ENCODE measurements at regions not wholly inside any gene's neighbourhood (a gene's known extent, or its start where the extent isn't known, plus 50 kb on each side); places are given as distances from the start of the nearest gene placed in this dataset.

GRCh38 chrX:4382273-4382672 lies 668.8 kb upstream of the PRKX start:
- TF ChIP-seq CTCF (IDR thresholded peaks at IDR 0.05; ENCODE audit: insufficient read depth, low read length, poor library complexity, severe bottlenecking) = no peak
- Histone ChIP-seq H3K36me3 (ENCODE audit: control insufficient read depth, insufficient read depth, low read length) (no peaks in the 10 kb centered on the region), H3K27me3 (replicated peaks; ENCODE audit: control insufficient read depth, insufficient read depth, low read length) (no peaks in the 10 kb centered on the region), H3K4me3 (replicated peaks; ENCODE audit: low read depth, low read length) (no peak overlapping the region)
- DNase-seq (ENCODE audit: extremely low read depth, insufficient read length) = no peak

GRCh38 chrX:4380710-4381109 lies 667.3 kb upstream of the PRKX start:
- Histone ChIP-seq H3K4me3 (replicated peaks; ENCODE audit: low read depth, low read length) (no peak overlapping the region), H3K27me3 (replicated peaks; ENCODE audit: control insufficient read depth, insufficient read depth, low read length) (no peaks in the 10 kb centered on the region), H3K36me3 (ENCODE audit: control insufficient read depth, insufficient read depth, low read length) (no peaks in the 10 kb centered on the region)
- no peak for DNase-seq (ENCODE audit: extremely low read depth, insufficient read length)
- TF ChIP-seq CTCF (IDR thresholded peaks at IDR 0.05; ENCODE audit: insufficient read depth, low read length, poor library complexity, severe bottlenecking) = no peak

- Histone ChIP-seq H3K4me3 (replicated peaks; ENCODE audit: low read depth, low read length) (no peak overlapping the region), H3K36me3 (ENCODE audit: control insufficient read depth, insufficient read depth, low read length) (no peaks in the 10 kb centered on the region), H3K27me3 (replicated peaks; ENCODE audit: control insufficient read depth, insufficient read depth, low read length) (no peaks in the 10 kb centered on the region)
- TF ChIP-seq CTCF (IDR thresholded peaks at IDR 0.05; ENCODE audit: insufficient read depth, low read length, poor library complexity, severe bottlenecking) = no peak
- DNase-seq (ENCODE audit: extremely low read depth, insufficient read length) = no peak
Measured at GRCh38 chrX:4379071-4379470, 665.6 kb upstream of the PRKX start.

- H3K4me3 ChIP-seq (replicated peaks; ENCODE audit: low read depth, low read length) = no peak overlapping the region
- no peaks in the 10 kb centered on the region for H3K27me3 ChIP-seq (replicated peaks; ENCODE audit: control insufficient read depth, insufficient read depth, low read length)
- TF ChIP-seq CTCF (IDR thresholded peaks at IDR 0.05; ENCODE audit: insufficient read depth, low read length, poor library complexity, severe bottlenecking) = no peak
- no peak for DNase-seq (ENCODE audit: extremely low read depth, insufficient read length)
- H3K36me3 ChIP-seq (ENCODE audit: control insufficient read depth, insufficient read depth, low read length) = no peaks in the 10 kb centered on the region
Measured at GRCh38 chrX:4373791-4374190, 660.3 kb upstream of the PRKX start.

GRCh38 chrX:4358577-4358976 lies 645.1 kb upstream of the PRKX start:
- Histone ChIP-seq H3K27me3 (replicated peaks; ENCODE audit: control insufficient read depth, insufficient read depth, low read length) (no peaks in the 10 kb centered on the region), H3K36me3 (ENCODE audit: control insufficient read depth, insufficient read depth, low read length) (no peaks in the 10 kb centered on the region), H3K4me3 (replicated peaks; ENCODE audit: low read depth, low read length) (no peak overlapping the region)
- TF ChIP-seq CTCF (IDR thresholded peaks at IDR 0.05; ENCODE audit: insufficient read depth, low read length, poor library complexity, severe bottlenecking) = no peak
- no peak for DNase-seq (ENCODE audit: extremely low read depth, insufficient read length)

- DNase-seq (ENCODE audit: extremely low read depth, insufficient read length) = no peak
- no peak overlapping the region for H3K4me3 ChIP-seq (replicated peaks; ENCODE audit: low read depth, low read length)
- TF ChIP-seq CTCF (IDR thresholded peaks at IDR 0.05; ENCODE audit: insufficient read depth, low read length, poor library complexity, severe bottlenecking) = no peak
Measured at GRCh38 chrX:4322916-4323315, 609.5 kb upstream of the PRKX start.

More at GRCh38 chrX:4322916-4323315, 609.5 kb upstream of the PRKX start:
- Histone ChIP-seq H3K36me3 (ENCODE audit: control insufficient read depth, insufficient read depth, low read length) (no peaks in the 10 kb centered on the region), H3K27me3 (replicated peaks; ENCODE audit: control insufficient read depth, insufficient read depth, low read length) (no peaks in the 10 kb centered on the region)

Measured in GM06990 (cell line).